ENCODE measurements at regions not wholly inside any gene's neighbourhood (a gene's known extent, or its start where the extent isn't known, plus 50 kb on each side); places are given as distances from the start of the nearest gene placed in this dataset.

DNA sequence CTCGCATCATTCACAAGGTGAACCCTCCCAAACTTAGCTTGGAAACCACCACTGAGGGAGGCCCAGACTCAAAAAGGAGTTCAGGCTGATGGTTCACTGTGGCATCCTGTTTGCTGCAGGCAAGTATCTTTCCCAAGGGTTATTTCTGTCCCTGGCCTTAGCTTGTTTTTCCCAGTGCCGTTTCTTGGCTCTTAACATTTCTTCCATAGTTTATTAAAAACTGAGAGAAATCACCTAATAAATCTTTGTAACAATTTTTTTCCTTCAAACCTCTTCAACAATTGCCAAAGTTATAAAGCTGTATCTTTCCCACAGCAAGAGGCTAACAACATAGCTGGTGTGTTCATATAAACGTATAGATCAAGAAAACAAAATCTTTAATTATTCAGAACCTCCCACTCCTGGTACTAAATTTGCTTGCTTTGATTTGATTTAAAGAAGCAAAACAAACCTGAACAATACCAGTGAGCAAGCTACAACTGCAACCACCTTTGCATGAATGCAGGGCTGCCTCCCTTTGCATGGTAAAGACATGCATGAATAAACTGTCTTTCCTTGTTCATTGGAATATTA is 234.9 kb upstream of the STT3B start:
- Histone ChIP-seq H3K4me2 (ENCODE audit: unreplicated experiment) (no peak overlapping the region), H3K36me3 (ENCODE audit: low read depth) (no peaks in the 10 kb centered on the region), H3K9me3 (ENCODE audit: low read depth) (no peaks in the 10 kb centered on the region), H3K9me2 (ENCODE audit: insufficient read depth) (no peaks in the 10 kb centered on the region), H3K27me3 (replicated peaks; ENCODE audit: insufficient read depth) (no peaks in the 10 kb centered on the region), H3K9ac (no peak overlapping the region), H2AFZ (no peak overlapping the region), H3F3A (ENCODE audit: insufficient read depth) (no peaks in the 10 kb centered on the region), H3K4me1 (ENCODE audit: insufficient read depth) (no peaks in the 10 kb centered on the region), H3K27ac (no peak overlapping the region), H4K20me1 (ENCODE audit: insufficient read depth) (no peaks in the 10 kb centered on the region), H3K79me2 (ENCODE audit: insufficient read depth) (no peaks in the 10 kb centered on the region), H3K4me3 (no peak overlapping the region)
- WGBS, 2 experiments (ENCODE audit: low coverage in 1 of 2, low lambda C conversion rate in 2 of 2, missing lambda C conversion rate in 2 of 2): 50 to 54% methylated on average over 3 of the region's 3 CpGs
- TF ChIP-seq EZH2phosphoT487 (IDR thresholded peaks at IDR 0.05; ENCODE audit: insufficient read depth, low read depth) (no peak), EZH2 (IDR thresholded peaks at IDR 0.05; ENCODE audit: insufficient read depth, poor library complexity, severe bottlenecking) (no peak)
- DNase-seq: no peak
- in situ Hi-C loops (cut with MboI): no loop called here

- H4K20me1 ChIP-seq (ENCODE audit: insufficient read depth): no peaks in the 10 kb centered on the region
- no peaks in the 10 kb centered on the region for H3K27me3 ChIP-seq (replicated peaks; ENCODE audit: insufficient read depth)
- H2AFZ ChIP-seq: no peak overlapping the region
- H3K36me3 ChIP-seq (ENCODE audit: low read depth): no peaks in the 10 kb centered on the region
- H3K9me3 ChIP-seq (ENCODE audit: low read depth): no peaks in the 10 kb centered on the region
- H3K27ac ChIP-seq: no peak overlapping the region
- no peak overlapping the region for H3K9ac ChIP-seq
- H3K9me2 ChIP-seq (ENCODE audit: insufficient read depth): no peaks in the 10 kb centered on the region
- WGBS, 2 experiments (ENCODE audit: low coverage in 1 of 2, low lambda C conversion rate in 2 of 2, missing lambda C conversion rate in 2 of 2): 78 to 80% methylated on average over 2 of the region's 2 CpGs
- H3K79me2 ChIP-seq (ENCODE audit: insufficient read depth): no peaks in the 10 kb centered on the region
- no peak overlapping the region for H3K4me3 ChIP-seq
- DNase-seq: no peak
- H3K4me2 ChIP-seq (ENCODE audit: unreplicated experiment): no peak overlapping the region
- no peak for TF ChIP-seq EZH2 (IDR thresholded peaks at IDR 0.05; ENCODE audit: insufficient read depth, poor library complexity, severe bottlenecking)
- TF ChIP-seq EZH2phosphoT487 (IDR thresholded peaks at IDR 0.05; ENCODE audit: insufficient read depth, low read depth): no peak
- H3F3A ChIP-seq (ENCODE audit: insufficient read depth): no peaks in the 10 kb centered on the region
- no peaks in the 10 kb centered on the region for H3K4me1 ChIP-seq (ENCODE audit: insufficient read depth)
- in situ Hi-C loops (cut with MboI): no loop called here
Measured at GRCh38 chr3:31300456-31301443, 232.0 kb upstream of the STT3B start.

GRCh38 chr3:31302343-31302742 is 230.4 kb upstream of the STT3B start:
- no peaks in the 10 kb centered on the region for H3K36me3 ChIP-seq (ENCODE audit: low read depth)
- no peaks in the 10 kb centered on the region for H3K27me3 ChIP-seq (replicated peaks; ENCODE audit: insufficient read depth)
- no peak for DNase-seq
- no peaks in the 10 kb centered on the region for H3K9me2 ChIP-seq (ENCODE audit: insufficient read depth)
- H3K4me2 ChIP-seq (ENCODE audit: unreplicated experiment): no peak overlapping the region
- in situ Hi-C loops (cut with MboI): no loop called here
- TF ChIP-seq EZH2 (IDR thresholded peaks at IDR 0.05; ENCODE audit: insufficient read depth, poor library complexity, severe bottlenecking) (no peak), EZH2phosphoT487 (IDR thresholded peaks at IDR 0.05; ENCODE audit: insufficient read depth, low read depth) (no peak)
- no peaks in the 10 kb centered on the region for H3F3A ChIP-seq (ENCODE audit: insufficient read depth)
- H3K79me2 ChIP-seq (ENCODE audit: insufficient read depth): no peaks in the 10 kb centered on the region
- no peak overlapping the region for H3K27ac ChIP-seq
- no peak overlapping the region for H2AFZ ChIP-seq
- no peaks in the 10 kb centered on the region for H3K9me3 ChIP-seq (ENCODE audit: low read depth)
- H4K20me1 ChIP-seq (ENCODE audit: insufficient read depth): no peaks in the 10 kb centered on the region
- no peak overlapping the region for H3K9ac ChIP-seq
- 67 to 85% methylated on average over 1 of the region's 1 CpG for WGBS, 2 experiments (ENCODE audit: low coverage in 1 of 2, low lambda C conversion rate in 2 of 2, missing lambda C conversion rate in 2 of 2)
- no peak overlapping the region for H3K4me3 ChIP-seq
- H3K4me1 ChIP-seq (ENCODE audit: insufficient read depth): no peaks in the 10 kb centered on the region

DNA sequence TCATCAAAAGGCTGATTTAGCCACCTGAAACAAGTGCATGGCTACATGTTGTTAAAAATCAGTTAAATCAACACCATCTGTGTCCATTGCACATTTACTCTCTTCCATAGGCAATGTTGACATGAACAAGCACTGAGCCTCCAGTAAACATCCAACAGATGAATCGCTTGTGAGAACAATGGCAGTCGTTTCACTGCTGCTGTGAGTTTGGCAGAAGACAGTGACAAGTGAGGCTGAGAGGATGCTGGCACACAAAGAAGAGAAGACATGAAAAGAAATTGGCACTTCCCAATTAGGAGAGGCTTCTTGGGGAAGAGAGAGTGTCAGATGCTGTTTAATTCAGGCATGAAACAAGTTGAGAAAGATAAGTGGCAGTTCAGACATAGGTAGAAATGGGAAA is 227.4 kb upstream of the STT3B start:
- Histone ChIP-seq H3F3A (ENCODE audit: insufficient read depth) (no peaks in the 10 kb centered on the region), H4K20me1 (ENCODE audit: insufficient read depth) (no peaks in the 10 kb centered on the region), H3K79me2 (ENCODE audit: insufficient read depth) (no peaks in the 10 kb centered on the region), H3K4me1 (ENCODE audit: insufficient read depth) (no peaks in the 10 kb centered on the region), H2AFZ (no peak overlapping the region), H3K4me3 (no peak overlapping the region), H3K4me2 (ENCODE audit: unreplicated experiment) (no peak overlapping the region), H3K36me3 (ENCODE audit: low read depth) (no peaks in the 10 kb centered on the region), H3K27ac (no peak overlapping the region), H3K9ac (no peak overlapping the region), H3K9me2 (ENCODE audit: insufficient read depth) (peaks cover 3% of the 10 kb centered on the region; the same call in 1 of the 2 replicates), H3K9me3 (ENCODE audit: low read depth) (no peaks in the 10 kb centered on the region), H3K27me3 (replicated peaks; ENCODE audit: insufficient read depth) (no peaks in the 10 kb centered on the region)
- TF ChIP-seq EZH2 (IDR thresholded peaks at IDR 0.05; ENCODE audit: insufficient read depth, poor library complexity, severe bottlenecking) (no peak), EZH2phosphoT487 (IDR thresholded peaks at IDR 0.05; ENCODE audit: insufficient read depth, low read depth) (no peak)
- WGBS, 2 experiments (ENCODE audit: low coverage in 1 of 2, low lambda C conversion rate in 2 of 2, missing lambda C conversion rate in 2 of 2): 26 to 34% methylated on average over 2 of the region's 2 CpGs
- no peak for DNase-seq
- in situ Hi-C loops (cut with MboI): no loop called here

All from GM23248 (cell line).